Mesendoderm (in vitro differentiated cells): ENCODE measurements at regions not wholly inside any gene's neighbourhood (a gene's known extent, or its start where the extent isn't known, plus 50 kb on each side); places are given as distances from the start of the nearest gene placed in this dataset.

Source experiments
- DNase-seq: peaks from one replicate; pipeline ENCODE4 v3.0.0; 2013
- H2AK5ac ChIP-seq: 2 replicates; pipeline ENCODE4 v1.6.1; 2013; ENCODE audit warnings: low read length, inconsistent platforms
- H2BK120ac ChIP-seq: 2 replicates; pipeline ENCODE4 v1.6.1; 2013; ENCODE audit warnings: low read depth, mild to moderate bottlenecking, low read length, moderate library complexity, mixed read lengths
- H2BK15ac ChIP-seq: replicated peaks from 2 replicates; pipeline ENCODE4 v1.6.1; 2013; ENCODE audit warnings: low read depth, mild to moderate bottlenecking, moderate library complexity
- H2BK5ac ChIP-seq: 2 replicates; pipeline ENCODE4 v1.6.1; 2013; ENCODE audit warnings: low read length, inconsistent platforms
- H3K18ac ChIP-seq: 2 replicates; pipeline ENCODE4 v1.6.1; 2013; ENCODE audit warnings: mild to moderate bottlenecking, low read length, mixed read lengths
- H3K23ac ChIP-seq: one replicate; pipeline ENCODE4 v1.6.1; 2013; ENCODE audit warnings: low read length
- H3K27ac ChIP-seq: 2 replicates; pipeline ENCODE4 v1.5.1; 2013; ENCODE audit warnings: low read depth, mild to moderate bottlenecking, inconsistent platforms, low read length, moderate library complexity
- H3K27me3 ChIP-seq: 2 replicates; pipeline ENCODE4 v1.6.1; 2013; ENCODE audit warnings: low read length, control low read depth, mild to moderate bottlenecking, inconsistent platforms; ENCODE audit not compliant: insufficient read depth, poor library complexity
- H3K36me3 ChIP-seq: 2 replicates; pipeline ENCODE4 v1.6.1; 2013; ENCODE audit warnings: low read length, inconsistent platforms; ENCODE audit not compliant: control insufficient read depth, insufficient read depth
- H3K4ac ChIP-seq: one replicate; pipeline ENCODE4 v1.6.1; 2013; ENCODE audit warnings: low read depth, mild to moderate bottlenecking, low read length, moderate library complexity
- H3K4me1 ChIP-seq: 2 replicates; pipeline ENCODE4 v1.6.1; 2013; ENCODE audit warnings: low read depth, low read length, inconsistent platforms; ENCODE audit not compliant: control insufficient read depth
- H3K4me2 ChIP-seq: 2 replicates; pipeline ENCODE4 v1.6.1; 2013; ENCODE audit warnings: low read length
- H3K4me3 ChIP-seq: 2 replicates; pipeline ENCODE4 v1.5.1; 2013; ENCODE audit warnings: mild to moderate bottlenecking, low read length
- H3K56ac ChIP-seq: one replicate; pipeline ENCODE4 v1.6.1; 2013; ENCODE audit warnings: low read length
- H3K79me1 ChIP-seq: 2 replicates; pipeline ENCODE4 v1.6.1; 2013; ENCODE audit warnings: low read length, inconsistent platforms
- H3K79me2 ChIP-seq: 2 replicates; pipeline ENCODE4 v1.6.1; 2013; ENCODE audit warnings: mild to moderate bottlenecking, low read length; ENCODE audit not compliant: control insufficient read depth, insufficient read depth
- H3K9ac ChIP-seq: 2 replicates; pipeline ENCODE4 v1.6.1; 2013; ENCODE audit warnings: low read length, inconsistent platforms
- H4K5ac ChIP-seq: one replicate; pipeline ENCODE4 v1.6.1; 2013; ENCODE audit warnings: low read length
- H4K8ac ChIP-seq: one replicate; pipeline ENCODE4 v1.6.1; 2013; ENCODE audit warnings: low read depth, mild to moderate bottlenecking, control low read depth, low read length, moderate library complexity
- WGBS: extraction: QIAGEN DNeasy Blood & Tissue Kit; methylation state at CpG from one replicate; pipeline ENCODE4 v1.1.7; 2013; ENCODE audit warnings: low lambda C conversion rate, missing lambda C conversion rate; ENCODE audit not compliant: insufficient coverage; ENCODE audit errors: extremely low coverage; 5-methylcytosine and 5-hydroxymethylcytosine counted together

DNA sequence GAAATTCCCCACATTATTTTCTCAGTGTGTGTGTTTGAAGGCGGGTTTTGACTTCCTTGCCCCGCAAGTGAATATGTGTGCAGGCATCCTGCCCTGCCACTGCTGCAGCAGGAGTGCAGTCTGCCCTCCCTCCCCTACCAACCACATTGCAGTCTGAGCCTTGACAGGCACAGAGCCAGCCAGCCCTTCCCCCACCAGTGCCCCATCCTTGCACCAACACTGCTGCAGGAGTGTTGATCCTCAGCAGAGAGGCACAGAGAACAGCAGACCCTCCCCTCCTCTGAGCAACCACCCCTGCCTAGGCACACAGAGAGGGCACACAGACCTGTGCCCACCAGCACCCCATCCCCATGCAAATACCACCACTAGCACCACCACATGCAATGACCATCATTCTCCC, 683.0 kb upstream of the PKDCC start:
- Histone ChIP-seq H3K56ac (no peak overlapping the region), H2BK5ac (no peak overlapping the region), H3K79me2 (no peaks in the 10 kb centered on the region), H2AK5ac (no peak overlapping the region), H3K18ac (no peak overlapping the region), H3K23ac (no peak overlapping the region), H4K5ac (no peak overlapping the region), H3K4ac (no peak overlapping the region), H3K79me1 (no peaks in the 10 kb centered on the region), H3K4me2 (no peak overlapping the region), H3K4me1 (no peaks in the 10 kb centered on the region), H3K4me3 (no peak overlapping the region), H3K36me3 (no peaks in the 10 kb centered on the region), H2BK120ac (no peak overlapping the region), H2BK15ac (no peak overlapping the region), H3K27me3 (no peaks in the 10 kb centered on the region), H4K8ac (no peak overlapping the region), H3K9ac (no peak overlapping the region), H3K27ac (no peak overlapping the region)
- WGBS = no CpG with 5 or more reads among the region's 2 CpGs
- no peak for DNase-seq

DNA sequence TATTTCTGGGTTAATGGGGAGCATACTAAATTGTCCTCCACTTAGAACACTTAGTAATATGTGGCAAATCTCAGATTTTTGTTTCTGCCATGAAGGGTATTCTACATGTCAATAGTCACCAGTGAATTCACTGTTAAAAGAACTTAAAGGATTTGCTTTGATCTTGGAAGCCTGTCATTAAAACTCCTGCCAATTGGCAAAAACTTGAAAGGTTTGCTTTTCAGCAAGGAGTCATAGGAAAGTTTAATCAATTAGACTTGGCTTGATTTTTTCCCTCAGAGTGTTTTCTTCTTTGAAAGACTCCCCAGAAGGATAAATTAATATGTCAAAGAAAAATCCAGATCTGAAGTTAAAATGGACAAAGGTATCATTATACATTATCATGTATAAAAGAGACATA, 671.9 kb upstream of the PKDCC start:
- Histone ChIP-seq H3K79me1 (no peaks in the 10 kb centered on the region), H3K27me3 (no peaks in the 10 kb centered on the region), H3K79me2 (no peaks in the 10 kb centered on the region), H3K9ac (no peak overlapping the region), H3K4me1 (no peaks in the 10 kb centered on the region), H2BK15ac (no peak overlapping the region), H3K56ac (no peak overlapping the region), H4K5ac (no peak overlapping the region), H2BK5ac (no peak overlapping the region), H4K8ac (no peak overlapping the region), H3K23ac (no peak overlapping the region), H3K4me2 (no peak overlapping the region), H3K4me3 (no peak overlapping the region), H3K36me3 (no peaks in the 10 kb centered on the region), H3K4ac (no peak overlapping the region), H3K18ac (no peak overlapping the region), H2AK5ac (no peak overlapping the region), H3K27ac (no peak overlapping the region), H2BK120ac (no peak overlapping the region)
- DNase-seq = no peak

GRCh38 chr2:41377837-41378236, 670.0 kb upstream of the PKDCC start:
- no peak overlapping the region for H3K18ac ChIP-seq
- no peaks in the 10 kb centered on the region for H3K27me3 ChIP-seq
- no peaks in the 10 kb centered on the region for H3K4me1 ChIP-seq
- no peak overlapping the region for H2BK120ac ChIP-seq
- no peak for DNase-seq
- H3K4me2 ChIP-seq = no peak overlapping the region
- no peak overlapping the region for H3K9ac ChIP-seq
- H3K36me3 ChIP-seq = no peaks in the 10 kb centered on the region
- no CpG with 5 or more reads among the region's 4 CpGs for WGBS
- no peak overlapping the region for H3K4ac ChIP-seq
- H3K79me2 ChIP-seq = no peaks in the 10 kb centered on the region
- H3K23ac ChIP-seq = no peak overlapping the region
- no peak overlapping the region for H4K8ac ChIP-seq
- no peak overlapping the region for H3K56ac ChIP-seq
- H3K27ac ChIP-seq = no peak overlapping the region
- H3K79me1 ChIP-seq = no peaks in the 10 kb centered on the region
- H2AK5ac ChIP-seq = no peak overlapping the region
- H2BK15ac ChIP-seq = no peak overlapping the region
- H4K5ac ChIP-seq = no peak overlapping the region
- no peak overlapping the region for H3K4me3 ChIP-seq
- no peak overlapping the region for H2BK5ac ChIP-seq

GRCh38 chr2:41378420-41378819, 669.4 kb upstream of the PKDCC start:
- H3K56ac ChIP-seq = no peak overlapping the region
- no peak overlapping the region for H3K27ac ChIP-seq
- H2BK120ac ChIP-seq = no peak overlapping the region
- H2AK5ac ChIP-seq = no peak overlapping the region
- no peak overlapping the region for H3K4me3 ChIP-seq
- H4K5ac ChIP-seq = no peak overlapping the region
- H2BK15ac ChIP-seq = no peak overlapping the region
- no peak overlapping the region for H4K8ac ChIP-seq
- WGBS = no CpG with 5 or more reads among the region's 11 CpGs
- no peak overlapping the region for H3K23ac ChIP-seq
- H2BK5ac ChIP-seq = no peak overlapping the region
- H3K9ac ChIP-seq = no peak overlapping the region
- H3K4me1 ChIP-seq = no peaks in the 10 kb centered on the region
- no peaks in the 10 kb centered on the region for H3K27me3 ChIP-seq
- no peaks in the 10 kb centered on the region for H3K79me2 ChIP-seq
- H3K4ac ChIP-seq = no peak overlapping the region
- DNase-seq = no peak
- H3K36me3 ChIP-seq = no peaks in the 10 kb centered on the region
- H3K79me1 ChIP-seq = no peaks in the 10 kb centered on the region
- no peak overlapping the region for H3K18ac ChIP-seq
- no peak overlapping the region for H3K4me2 ChIP-seq

DNA sequence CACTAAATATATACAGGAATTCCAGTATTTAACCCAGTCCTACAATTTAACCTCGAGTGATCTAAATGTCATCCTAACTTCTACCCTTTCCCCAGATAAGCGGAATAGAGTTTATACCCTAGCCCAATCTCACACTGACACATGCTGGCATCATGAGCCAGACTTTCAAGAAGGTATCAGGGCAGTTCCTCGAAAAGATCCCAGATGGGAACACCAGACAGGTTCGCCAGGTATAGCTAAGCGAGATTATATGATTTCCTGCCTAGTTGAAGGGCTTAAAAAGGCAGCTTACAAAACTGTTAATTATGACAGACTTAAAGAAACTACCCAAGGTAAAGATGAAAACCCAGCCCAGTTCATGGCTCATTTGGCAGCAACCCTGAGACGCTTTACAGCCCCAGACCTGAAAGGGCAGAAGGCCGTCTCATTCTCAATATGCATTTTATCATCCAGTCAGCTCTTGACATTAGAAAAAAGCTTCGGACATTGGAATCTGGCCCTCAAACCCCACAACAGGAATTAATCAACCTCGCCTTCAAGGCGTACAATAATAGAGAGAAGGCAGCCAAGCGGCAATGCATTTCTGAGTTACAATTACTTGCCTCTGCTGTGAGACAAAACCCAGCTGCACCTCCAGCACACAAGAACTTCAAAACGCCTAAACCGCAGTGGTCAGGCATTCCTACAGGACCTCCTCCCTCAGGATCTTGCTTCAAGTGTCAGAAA, 668.2 kb upstream of the PKDCC start:
- Histone ChIP-seq H3K23ac (no peak overlapping the region), H2AK5ac (no peak overlapping the region), H3K79me1 (no peaks in the 10 kb centered on the region), H3K36me3 (no peaks in the 10 kb centered on the region), H3K4ac (no peak overlapping the region), H2BK120ac (no peak overlapping the region), H3K56ac (no peak overlapping the region), H3K9ac (no peak overlapping the region), H3K18ac (no peak overlapping the region), H2BK5ac (no peak overlapping the region), H4K5ac (no peak overlapping the region), H3K27me3 (no peaks in the 10 kb centered on the region), H2BK15ac (no peak overlapping the region), H3K79me2 (no peaks in the 10 kb centered on the region), H3K4me3 (no peak overlapping the region), H3K27ac (no peak overlapping the region), H3K4me2 (no peak overlapping the region), H4K8ac (no peak overlapping the region), H3K4me1 (no peaks in the 10 kb centered on the region)
- no CpG with 5 or more reads among the region's 13 CpGs for WGBS
- DNase-seq = no peak

- Histone ChIP-seq H3K79me2 (no peaks in the 10 kb centered on the region), H3K4me1 (no peaks in the 10 kb centered on the region), H2BK5ac (no peak overlapping the region), H3K27me3 (no peaks in the 10 kb centered on the region), H3K36me3 (no peaks in the 10 kb centered on the region), H3K4ac (no peak overlapping the region), H3K4me3 (no peak overlapping the region), H3K23ac (no peak overlapping the region), H3K79me1 (no peaks in the 10 kb centered on the region), H4K5ac (no peak overlapping the region), H3K9ac (no peak overlapping the region), H4K8ac (no peak overlapping the region), H3K56ac (no peak overlapping the region), H2BK15ac (no peak overlapping the region), H2BK120ac (no peak overlapping the region), H3K18ac (no peak overlapping the region), H3K4me2 (no peak overlapping the region), H2AK5ac (no peak overlapping the region), H3K27ac (no peak overlapping the region)
- WGBS = no CpG with 5 or more reads among the region's 3 CpGs
- no peak for DNase-seq
Measured at GRCh38 chr2:41381701-41382100, 666.1 kb upstream of the PKDCC start.
